HFF-Myc (cell line): ENCODE measurements at regions not wholly inside any gene's neighbourhood (a gene's known extent, or its start where the extent isn't known, plus 50 kb on each side); places are given as distances from the start of the nearest gene placed in this dataset.

Experiments used
- DNase-seq: peaks from one replicate; pipeline ENCODE4 v3.0.0-alpha.2; 2011; ENCODE audit warnings: low read depth; ENCODE audit errors: extremely low read depth
- H3K4me3 ChIP-seq: replicated peaks from 2 replicates; pipeline ENCODE4 v1.5.1; 2011; ENCODE audit warnings: low read depth, mild to moderate bottlenecking, control low read depth, low read length
- CTCF ChIP-seq: IDR thresholded peaks from 2 replicates; pipeline ENCODE4 v1.5.1; 2012; ENCODE audit warnings: mild to moderate bottlenecking, low read depth, low read length, control low read depth; ENCODE audit errors: missing control alignments

GRCh38 chr9:81077572-81077971, 611.8 kb downstream of the TLE1 start:
- H3K4me3 ChIP-seq, result no peak overlapping the region
- no peak for DNase-seq
- TF ChIP-seq CTCF, result no peak

- no peak for DNase-seq
- no peak for TF ChIP-seq CTCF
- H3K4me3 ChIP-seq, result no peak overlapping the region
Observed at GRCh38 chr9:81076131-81076530, 613.2 kb downstream of the TLE1 start.

- DNase-seq, result no peak
- no peak for TF ChIP-seq CTCF
- no peak overlapping the region for H3K4me3 ChIP-seq
Observed at GRCh38 chr9:81074221-81074620, 615.1 kb downstream of the TLE1 start.

- no peak for TF ChIP-seq CTCF
- H3K4me3 ChIP-seq, result no peak overlapping the region
- DNase-seq, result no peak
Observed at GRCh38 chr9:81073821-81074220, 615.5 kb downstream of the TLE1 start.

- TF ChIP-seq CTCF, result no peak
- no peak for DNase-seq
- H3K4me3 ChIP-seq, result no peak overlapping the region
Observed at GRCh38 chr9:81072758-81073157, 616.6 kb downstream of the TLE1 start.

- no peak for DNase-seq
- H3K4me3 ChIP-seq, result no peak overlapping the region
- TF ChIP-seq CTCF, result no peak
Observed at GRCh38 chr9:81071108-81071507, 618.2 kb downstream of the TLE1 start.

- no peak overlapping the region for H3K4me3 ChIP-seq
- no peak for DNase-seq
- no peak for TF ChIP-seq CTCF
Observed at GRCh38 chr9:81070689-81071088, 618.7 kb downstream of the TLE1 start.
